ENCODE measurements at regions not wholly inside any gene's neighbourhood (a gene's known extent, or its start where the extent isn't known, plus 50 kb on each side); places are given as distances from the start of the nearest gene placed in this dataset.

DNA sequence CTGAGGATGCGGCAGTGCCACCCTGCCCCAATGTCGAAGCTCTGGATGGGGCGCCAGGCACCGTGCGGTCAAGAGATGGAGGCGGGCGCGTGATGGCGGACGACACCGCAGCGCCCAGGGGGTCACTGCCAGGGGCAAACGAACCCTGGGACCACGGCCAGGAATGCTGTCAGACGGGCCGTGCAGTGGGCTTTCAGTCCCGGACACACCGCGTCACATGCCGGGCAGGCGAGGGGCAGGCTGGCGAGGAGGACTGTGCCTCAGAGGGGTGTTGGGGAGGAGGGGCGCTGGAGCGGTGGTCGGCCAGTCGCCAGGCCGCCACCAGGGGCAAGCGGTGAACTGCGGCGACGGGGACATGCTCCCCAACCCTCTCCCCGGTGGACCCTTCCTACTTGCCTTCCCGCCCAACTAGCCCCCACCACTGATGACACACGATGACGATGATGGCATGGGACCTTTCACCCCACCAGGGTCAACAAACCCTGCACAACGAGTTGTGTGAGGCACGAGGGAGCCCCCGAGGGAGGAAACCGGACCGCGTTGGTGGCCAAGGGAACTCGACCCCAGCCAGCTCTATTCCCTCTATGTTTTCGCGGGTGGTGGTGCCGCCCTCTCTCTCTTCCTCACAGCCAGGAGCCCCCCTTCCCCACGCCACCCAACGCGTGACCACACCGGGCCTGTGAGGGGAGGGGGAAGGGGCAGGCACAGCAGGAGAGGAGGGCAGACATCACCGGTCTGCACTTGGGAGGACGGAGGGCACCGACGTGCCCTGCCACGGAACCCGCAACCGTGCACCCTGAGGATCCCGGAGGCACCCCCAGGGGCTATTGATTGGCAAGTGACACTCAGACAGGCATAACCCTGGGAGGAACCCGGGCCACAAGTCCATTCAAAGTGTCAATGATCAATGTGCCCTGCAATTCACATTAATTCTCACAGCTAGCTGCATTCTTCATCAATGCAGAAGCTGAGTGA, 1960.9 kb upstream of the DEFB115 start:
- Histone ChIP-seq H3K4me3 (no peak overlapping the region), H3K9me3 (no peaks in the 10 kb centered on the region), H3K27me3 (no peaks in the 10 kb centered on the region), H3K27ac (no peak overlapping the region), H3K36me3 (no peaks in the 10 kb centered on the region), H3K4me1 (no peaks in the 10 kb centered on the region)
- DNase-seq (ENCODE audit: low spot score) = no peak
- TF ChIP-seq, protein P1, sequence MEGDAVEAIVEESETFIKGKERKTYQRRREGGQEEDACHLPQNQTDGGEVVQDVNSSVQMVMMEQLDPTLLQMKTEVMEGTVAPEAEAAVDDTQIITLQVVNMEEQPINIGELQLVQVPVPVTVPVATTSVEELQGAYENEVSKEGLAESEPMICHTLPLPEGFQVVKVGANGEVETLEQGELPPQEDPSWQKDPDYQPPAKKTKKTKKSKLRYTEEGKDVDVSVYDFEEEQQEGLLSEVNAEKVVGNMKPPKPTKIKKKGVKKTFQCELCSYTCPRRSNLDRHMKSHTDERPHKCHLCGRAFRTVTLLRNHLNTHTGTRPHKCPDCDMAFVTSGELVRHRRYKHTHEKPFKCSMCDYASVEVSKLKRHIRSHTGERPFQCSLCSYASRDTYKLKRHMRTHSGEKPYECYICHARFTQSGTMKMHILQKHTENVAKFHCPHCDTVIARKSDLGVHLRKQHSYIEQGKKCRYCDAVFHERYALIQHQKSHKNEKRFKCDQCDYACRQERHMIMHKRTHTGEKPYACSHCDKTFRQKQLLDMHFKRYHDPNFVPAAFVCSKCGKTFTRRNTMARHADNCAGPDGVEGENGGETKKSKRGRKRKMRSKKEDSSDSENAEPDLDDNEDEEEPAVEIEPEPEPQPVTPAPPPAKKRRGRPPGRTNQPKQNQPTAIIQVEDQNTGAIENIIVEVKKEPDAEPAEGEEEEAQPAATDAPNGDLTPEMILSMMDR (IDR thresholded peaks at IDR 0.05) = no peak

DNA sequence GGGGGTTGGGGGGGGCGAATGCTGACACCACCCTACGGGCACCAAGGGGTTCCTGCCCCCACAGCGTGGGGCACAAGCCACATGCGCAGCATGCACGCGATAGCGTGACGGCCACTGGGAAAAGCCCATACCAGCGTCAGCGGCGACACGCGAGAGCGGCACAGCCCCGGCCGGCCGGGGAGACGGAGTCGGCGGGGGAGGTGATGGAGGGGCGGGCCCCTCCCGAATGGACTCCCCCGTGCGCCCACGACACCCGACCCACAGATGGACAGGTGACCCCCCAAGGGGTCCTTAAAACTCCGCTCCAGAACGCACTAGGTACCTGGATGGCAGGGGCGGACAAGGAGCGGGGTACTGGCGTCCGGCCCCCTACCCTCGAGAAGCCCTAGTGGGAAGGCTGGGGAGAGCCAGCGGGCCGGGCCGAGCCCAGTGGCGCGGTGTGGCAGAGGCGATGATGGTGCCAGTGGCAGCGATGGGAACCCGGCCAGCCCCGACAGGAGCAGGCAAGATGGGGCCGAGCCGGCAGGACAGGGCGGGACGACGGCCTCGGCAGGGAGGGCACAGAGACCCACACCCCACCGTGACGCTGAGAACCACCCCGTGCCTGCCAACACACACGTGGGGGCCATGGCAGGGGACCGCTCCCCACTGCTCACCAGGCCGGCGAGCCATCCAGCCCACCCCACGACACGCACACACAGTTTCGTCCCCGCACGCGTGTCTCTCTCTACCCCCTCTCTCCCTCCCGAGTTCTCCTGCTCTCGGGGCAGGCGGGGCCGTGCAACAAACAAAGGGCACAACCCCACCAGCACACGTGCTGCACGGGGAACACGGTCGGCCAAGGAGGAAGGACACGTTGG, 1959.8 kb upstream of the DEFB115 start:
- no peak for DNase-seq (ENCODE audit: low spot score)
- Histone ChIP-seq H3K27ac (no peak overlapping the region), H3K36me3 (no peaks in the 10 kb centered on the region), H3K4me1 (no peaks in the 10 kb centered on the region), H3K9me3 (no peaks in the 10 kb centered on the region), H3K27me3 (no peaks in the 10 kb centered on the region), H3K4me3 (no peak overlapping the region)
- TF ChIP-seq, protein P1 (IDR thresholded peaks at IDR 0.05) = no peak

DNA sequence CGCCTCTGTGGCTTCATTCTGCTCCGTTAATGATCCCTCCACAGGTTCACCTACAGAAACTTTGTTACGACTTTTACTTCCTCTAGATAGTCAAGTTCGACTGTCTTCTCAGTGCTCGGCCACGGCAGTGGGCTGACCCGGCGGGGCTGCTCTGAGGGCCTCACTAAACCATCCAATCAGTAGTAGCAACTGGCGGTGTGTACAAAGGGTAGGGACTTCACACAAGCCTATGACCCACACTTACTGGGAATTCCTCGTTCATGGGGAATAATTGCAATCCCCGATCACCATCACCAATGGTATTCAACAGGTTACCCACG, 1959.2 kb upstream of the DEFB115 start:
- H3K9me3 ChIP-seq = no peaks in the 10 kb centered on the region
- no peak for DNase-seq (ENCODE audit: low spot score)

DNA sequence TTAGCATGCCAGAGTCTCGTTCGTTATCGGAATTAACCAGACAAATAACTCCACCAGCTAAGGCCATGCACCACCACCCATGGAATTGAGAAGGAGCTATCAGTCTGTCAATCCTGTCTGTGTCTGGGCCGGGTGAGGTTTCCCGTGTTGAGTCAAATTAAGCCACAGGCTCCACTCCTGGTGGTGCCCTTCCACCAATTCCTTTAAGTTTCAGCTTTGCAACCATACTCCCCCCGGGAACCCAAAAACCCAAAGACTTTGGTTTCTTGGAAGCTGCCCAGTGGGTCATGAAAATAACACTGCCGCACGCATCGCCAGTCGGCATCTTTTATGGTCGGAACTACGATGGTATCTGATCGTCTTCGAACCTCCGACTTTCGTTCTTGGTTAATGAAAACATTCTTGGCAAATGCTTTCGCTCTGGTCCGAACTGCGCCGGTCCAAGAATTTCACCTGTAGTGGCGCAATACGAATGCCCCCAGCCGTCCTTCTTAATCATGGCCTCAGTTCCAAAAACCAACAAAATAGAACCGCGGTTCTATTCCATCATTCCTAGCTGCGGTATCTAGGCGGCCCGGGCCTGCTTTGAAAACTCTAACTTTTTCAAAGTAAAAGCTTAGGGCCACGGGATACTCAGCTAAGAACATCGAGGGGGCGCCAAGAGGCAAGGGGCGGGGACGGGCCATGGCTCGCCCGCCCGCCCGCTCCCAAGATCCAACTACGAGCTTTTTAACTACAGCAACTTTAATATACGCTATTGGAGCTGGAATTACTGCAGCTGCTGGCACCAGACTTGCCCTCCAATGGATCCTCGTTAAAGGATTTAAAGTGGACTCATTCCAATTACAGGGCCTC, 1958.5 kb upstream of the DEFB115 start:
- H3K4me1 ChIP-seq = no peaks in the 10 kb centered on the region
- H3K4me3 ChIP-seq = no peak overlapping the region
- no peak overlapping the region for H3K27ac ChIP-seq
- H3K27me3 ChIP-seq = no peaks in the 10 kb centered on the region
- H3K9me3 ChIP-seq = no peaks in the 10 kb centered on the region
- no peaks in the 10 kb centered on the region for H3K36me3 ChIP-seq
- DNase-seq (ENCODE audit: low spot score) = no peak
- TF ChIP-seq, protein P1 (IDR thresholded peaks at IDR 0.05) = no peak

More for the DNA sequence above, 1959.2 kb upstream of the DEFB115 start:
- Histone ChIP-seq H3K36me3 (no peaks in the 10 kb centered on the region), H3K27ac (no peak overlapping the region), H3K27me3 (no peaks in the 10 kb centered on the region), H3K4me1 (no peaks in the 10 kb centered on the region), H3K4me3 (no peak overlapping the region)
- TF ChIP-seq, protein P1 (IDR thresholded peaks at IDR 0.05) = no peak

DNA sequence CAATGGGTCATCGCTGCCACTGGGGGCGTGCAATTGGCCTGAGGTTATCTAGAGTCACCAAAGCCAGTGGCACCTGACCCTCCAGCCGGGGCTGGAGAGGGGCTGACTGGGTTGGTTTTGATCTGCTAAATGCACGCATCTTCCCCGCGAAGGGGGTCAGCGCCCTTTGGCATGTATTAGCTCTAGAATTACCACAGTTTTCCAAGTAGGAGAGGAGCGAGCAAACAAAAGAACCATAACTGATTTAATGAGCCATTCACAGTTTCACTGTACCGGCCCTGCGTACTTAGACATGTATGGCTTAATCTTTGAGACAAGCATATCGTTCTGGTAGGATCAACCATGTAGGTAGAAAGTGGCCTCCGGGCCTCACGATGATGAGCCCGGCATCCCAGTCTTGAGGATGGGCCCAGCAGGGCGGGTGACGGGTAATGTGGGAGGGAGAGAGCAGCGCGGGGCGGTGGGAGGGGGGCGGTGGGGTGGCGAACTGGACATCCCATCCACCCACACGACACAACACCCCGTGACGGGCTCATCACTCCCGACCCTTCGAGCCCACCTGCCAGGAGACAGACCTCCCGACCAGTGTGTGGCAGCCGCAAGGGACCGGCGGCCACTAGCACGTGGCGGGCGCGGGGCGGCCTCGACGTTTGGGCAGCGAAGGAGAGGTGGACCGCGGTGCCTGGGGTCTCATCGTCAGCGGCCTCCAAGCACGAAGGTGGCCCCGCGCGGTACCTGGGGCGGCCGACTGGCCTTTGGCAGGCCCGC, 1957.5 kb upstream of the DEFB115 start:
- Histone ChIP-seq H3K9me3 (no peaks in the 10 kb centered on the region), H3K27me3 (no peaks in the 10 kb centered on the region), H3K27ac (no peak overlapping the region), H3K4me3 (no peak overlapping the region), H3K4me1 (no peaks in the 10 kb centered on the region), H3K36me3 (no peaks in the 10 kb centered on the region)
- no peak for DNase-seq (ENCODE audit: low spot score)
- TF ChIP-seq, protein P1 (IDR thresholded peaks at IDR 0.05) = no peak
